Adipocyte (in vitro differentiated cells): ENCODE measurements at regions not wholly inside any gene's neighbourhood (a gene's known extent, or its start where the extent isn't known, plus 50 kb on each side); places are given as distances from the start of the nearest gene placed in this dataset.
"Not testable (repeated sequence)": the region's sequence is repeated elsewhere in the genome, so short reads cannot be mapped to it uniquely, and the experiment has no call there.

Experiments used
- DNase-seq: peaks from one replicate; pipeline ENCODE4 v3.0.0-alpha.2; 2015; ENCODE audit warnings: low read depth
- H3K27me3 ChIP-seq: replicated peaks from 2 replicates; pipeline ENCODE4 v1.7.0; 2013; ENCODE audit warnings: mild to moderate bottlenecking, low read length, moderate library complexity; ENCODE audit not compliant: control insufficient read depth, insufficient read depth
- H3K36me3 ChIP-seq: 2 replicates; pipeline ENCODE4 v1.7.0; 2013; ENCODE audit warnings: low read length, mild to moderate bottlenecking, moderate library complexity; ENCODE audit not compliant: control insufficient read depth, insufficient read depth, severe bottlenecking
- H3K4me1 ChIP-seq: 2 replicates; pipeline ENCODE4 v1.7.0; 2013; ENCODE audit warnings: mild to moderate bottlenecking, low read length, moderate library complexity; ENCODE audit not compliant: control insufficient read depth, insufficient read depth
- H3K4me3 ChIP-seq: 2 replicates; pipeline ENCODE4 v1.7.0; 2013; ENCODE audit warnings: mild to moderate bottlenecking, low read length, moderate library complexity
- H3K9ac ChIP-seq: 2 replicates; pipeline ENCODE4 v1.7.0; 2013; ENCODE audit warnings: mild to moderate bottlenecking, low read length, moderate library complexity
- H3K9me3 ChIP-seq: 2 replicates; pipeline ENCODE4 v1.7.0; 2013; ENCODE audit warnings: mild to moderate bottlenecking, low read length, moderate library complexity; ENCODE audit not compliant: control insufficient read depth

DNA sequence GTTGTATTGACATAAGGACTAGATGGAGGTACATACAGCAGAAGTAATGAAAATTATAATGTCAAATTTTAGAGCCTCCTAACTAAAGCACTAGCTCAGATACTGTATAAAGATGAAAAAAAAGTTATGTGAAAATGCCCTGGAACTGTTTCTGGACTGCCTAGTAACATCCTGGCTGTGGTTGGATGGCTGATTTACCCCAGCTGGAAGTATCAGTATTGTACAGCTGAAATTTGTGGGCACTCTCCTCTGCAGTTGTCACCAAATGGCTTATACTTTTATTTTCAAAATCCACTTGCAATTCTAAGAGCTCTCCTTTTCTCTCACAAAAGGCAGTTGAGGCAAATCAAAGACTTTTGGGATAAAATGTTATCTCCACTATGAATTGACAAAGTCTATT, 239.2 kb downstream of the RPIA start:
- H3K27me3 ChIP-seq = no peaks in the 10 kb centered on the region
- no peaks in the 10 kb centered on the region for H3K4me1 ChIP-seq
- H3K9me3 ChIP-seq = no peaks in the 10 kb centered on the region
- H3K4me3 ChIP-seq = no peak overlapping the region
- no peak overlapping the region for H3K9ac ChIP-seq
- DNase-seq = no peak
- H3K36me3 ChIP-seq = no peaks in the 10 kb centered on the region

DNA sequence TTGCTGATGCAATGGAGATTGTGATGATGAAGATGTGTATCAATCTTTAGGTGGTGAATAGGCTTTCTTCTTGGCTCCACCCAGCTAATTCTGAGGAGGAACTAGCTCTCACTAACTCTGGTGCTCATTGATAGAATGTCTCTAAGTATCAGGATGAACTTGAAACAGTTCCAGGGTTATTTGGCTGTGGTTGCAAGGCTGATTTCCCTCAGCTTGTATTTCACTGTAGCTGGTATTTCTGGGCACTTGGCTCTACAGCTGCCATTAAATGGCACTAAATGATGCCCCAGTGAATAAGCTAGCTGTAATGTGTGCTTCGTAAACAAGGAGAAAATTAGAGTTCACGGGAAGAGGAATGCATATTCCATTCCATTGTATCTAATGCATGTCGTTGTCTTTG, 241.2 kb downstream of the RPIA start:
- no peak for DNase-seq
- Histone ChIP-seq H3K4me1 (no peaks in the 10 kb centered on the region), H3K4me3 (no peak overlapping the region), H3K9me3 (no peaks in the 10 kb centered on the region), H3K36me3 (no peaks in the 10 kb centered on the region), H3K9ac (no peak overlapping the region), H3K27me3 (no peaks in the 10 kb centered on the region)

DNA sequence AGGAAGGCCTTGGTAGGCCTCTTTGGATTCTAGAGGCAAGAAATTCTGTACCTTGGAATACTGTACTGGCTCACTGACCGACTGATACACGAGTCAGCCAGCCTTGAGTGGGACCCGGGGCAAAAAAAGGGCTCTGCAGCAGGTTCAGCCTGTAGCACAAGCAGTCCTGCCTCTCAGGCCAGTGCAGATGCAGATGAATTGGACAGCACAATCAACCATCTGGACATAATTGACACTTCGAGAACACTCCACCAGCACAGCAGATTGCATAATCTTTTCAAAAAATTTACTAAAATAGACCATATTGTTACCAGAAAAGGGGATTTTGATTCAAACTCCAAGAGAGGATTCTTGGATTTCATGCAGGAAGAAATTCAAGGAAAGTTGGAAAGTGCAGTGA, 241.6 kb downstream of the RPIA start:
- H3K9ac ChIP-seq = no peak overlapping the region
- no peaks in the 10 kb centered on the region for H3K36me3 ChIP-seq
- H3K4me1 ChIP-seq = no peaks in the 10 kb centered on the region
- no peaks in the 10 kb centered on the region for H3K27me3 ChIP-seq
- H3K9me3 ChIP-seq = no peaks in the 10 kb centered on the region
- no peak for DNase-seq
- no peak overlapping the region for H3K4me3 ChIP-seq

DNA sequence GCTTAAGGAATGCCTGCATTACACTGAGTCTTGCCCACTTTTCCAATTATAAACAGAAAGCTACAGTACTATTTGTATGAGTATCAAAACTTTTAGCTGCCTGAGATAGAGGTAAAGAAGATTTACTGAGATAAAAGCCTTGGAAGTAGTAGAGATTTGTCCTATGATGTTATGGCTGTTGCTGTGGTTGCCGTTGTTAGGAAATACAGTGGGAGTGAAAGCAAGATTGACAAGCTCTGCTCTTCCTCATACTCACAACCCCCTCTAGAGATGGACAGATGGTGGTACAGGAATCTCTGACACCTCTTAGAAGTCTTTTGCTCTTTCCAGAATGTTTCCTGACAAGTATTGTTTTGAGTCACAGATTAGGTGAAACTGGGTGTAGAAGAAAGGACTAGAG, 242.5 kb downstream of the RPIA start:
- Histone ChIP-seq H3K9me3 (no peaks in the 10 kb centered on the region), H3K36me3 (no peaks in the 10 kb centered on the region), H3K9ac (no peak overlapping the region), H3K4me1 (no peaks in the 10 kb centered on the region), H3K27me3 (no peaks in the 10 kb centered on the region), H3K4me3 (no peak overlapping the region)
- no peak for DNase-seq

DNA sequence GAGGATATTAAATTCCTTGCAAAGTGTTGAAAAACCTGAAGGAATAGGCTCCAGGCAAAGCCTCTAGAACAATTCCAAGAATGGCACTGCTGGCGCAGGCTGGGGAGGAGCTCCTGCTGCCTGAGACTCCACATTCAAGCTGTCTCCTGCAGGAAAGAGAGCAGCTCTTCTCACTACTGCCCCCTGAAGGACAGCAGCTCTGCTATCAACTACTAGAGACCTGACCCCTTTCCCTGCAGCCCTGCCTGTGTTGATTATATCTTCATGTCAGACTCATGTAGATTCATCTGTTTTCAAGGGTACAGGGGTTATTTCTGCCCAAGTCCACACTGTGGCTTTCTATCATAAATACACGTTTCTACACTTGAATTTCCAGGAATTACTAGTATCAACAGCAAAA, 249.7 kb downstream of the RPIA start:
- not testable (repeated sequence) for H3K4me1 ChIP-seq, H3K9ac ChIP-seq, H3K36me3 ChIP-seq, H3K4me3 ChIP-seq, DNase-seq, H3K9me3 ChIP-seq
- H3K27me3 ChIP-seq = peaks cover 14% of the 10 kb centered on the region

DNA sequence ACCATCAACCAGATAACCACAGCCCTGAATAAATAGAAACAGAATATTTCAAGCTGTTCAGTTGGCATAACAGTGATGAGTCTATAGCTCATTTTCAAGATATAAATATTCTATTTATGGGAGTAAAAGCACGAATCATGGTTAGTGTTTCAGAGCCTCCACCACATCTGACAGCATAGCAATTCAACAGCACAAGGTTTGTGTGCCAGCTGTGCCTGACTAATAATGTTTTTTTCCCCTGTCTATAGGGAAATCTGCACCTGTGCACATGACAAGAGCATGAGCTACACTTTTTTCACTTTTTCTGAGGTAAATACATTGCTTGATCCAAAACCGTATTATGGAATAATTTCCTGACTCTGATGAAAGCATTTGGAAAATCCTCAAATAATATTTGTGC, 251.3 kb downstream of the RPIA start:
- H3K36me3 ChIP-seq = no peaks in the 10 kb centered on the region
- H3K27me3 ChIP-seq = peaks cover 24% of the 10 kb centered on the region
- no peaks in the 10 kb centered on the region for H3K4me1 ChIP-seq
- no peak overlapping the region for H3K9ac ChIP-seq
- H3K4me3 ChIP-seq = no peak overlapping the region
- DNase-seq = no peak
- no peaks in the 10 kb centered on the region for H3K9me3 ChIP-seq

DNA sequence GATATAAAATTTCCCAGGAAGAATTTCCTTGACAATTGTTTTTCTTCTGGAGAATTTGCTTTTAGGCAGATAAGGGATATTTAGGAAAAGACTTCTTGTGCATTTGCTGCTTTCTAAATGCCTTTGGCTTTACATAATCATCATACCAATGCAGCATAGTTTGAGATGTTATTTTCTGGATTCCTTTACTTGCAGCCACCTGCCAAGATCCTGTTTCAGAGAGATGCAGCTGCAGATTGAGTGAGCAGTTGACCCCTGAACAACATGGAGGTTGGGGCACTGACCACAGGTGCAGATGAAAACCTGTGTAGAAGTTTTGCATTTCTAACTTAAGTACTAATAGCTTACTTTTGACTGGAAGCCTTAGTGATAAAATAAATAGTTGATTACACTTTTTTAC, 257.9 kb downstream of the RPIA start:
- Histone ChIP-seq H3K4me1 (no peaks in the 10 kb centered on the region), H3K9ac (no peak overlapping the region), H3K9me3 (no peaks in the 10 kb centered on the region), H3K27me3 (peaks cover 42% of the 10 kb centered on the region), H3K36me3 (no peaks in the 10 kb centered on the region), H3K4me3 (no peak overlapping the region)
- no peak for DNase-seq

DNA sequence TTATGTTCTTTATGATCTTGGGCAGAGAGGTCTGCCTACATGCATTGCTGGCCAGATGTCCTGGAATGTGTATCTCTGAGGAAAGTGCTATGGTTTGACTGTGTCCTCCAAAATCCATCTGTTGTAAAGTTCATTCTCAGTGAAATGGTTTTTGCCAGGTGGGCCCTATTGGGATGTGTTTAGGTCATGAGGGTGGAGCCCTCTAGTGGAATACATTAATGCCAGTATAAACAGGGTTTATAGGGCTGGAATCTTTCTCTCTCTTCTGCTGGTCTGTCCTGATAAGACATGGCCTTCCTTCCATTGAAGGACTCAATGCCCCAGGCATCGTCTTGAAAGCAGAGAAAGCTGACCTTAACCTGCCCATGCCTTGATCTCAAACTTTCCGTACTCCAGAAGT, 258.5 kb downstream of the RPIA start:
- Histone ChIP-seq H3K27me3 (peaks cover 42% of the 10 kb centered on the region), H3K9me3 (no peaks in the 10 kb centered on the region), H3K9ac (no peak overlapping the region), H3K4me3 (no peak overlapping the region), H3K36me3 (no peaks in the 10 kb centered on the region), H3K4me1 (no peaks in the 10 kb centered on the region)
- DNase-seq = no peak

DNA sequence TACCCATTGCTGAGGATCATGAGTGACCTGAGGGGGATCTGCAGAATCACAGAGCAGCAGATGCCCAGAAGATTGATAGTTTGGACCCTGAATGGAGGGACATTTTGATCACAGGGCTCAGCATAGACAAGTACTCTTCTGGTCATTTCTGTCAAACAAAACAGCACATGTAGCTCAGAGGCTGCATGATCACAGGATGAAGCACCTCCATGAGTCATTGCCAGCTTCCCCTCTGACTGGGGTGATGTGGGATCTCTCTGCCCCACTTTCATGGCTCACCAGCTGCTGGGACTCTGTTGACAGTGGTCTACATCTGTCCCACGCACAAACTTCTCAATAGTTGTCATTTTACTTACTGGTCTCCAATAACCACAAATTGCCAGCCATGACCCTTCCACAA, 264.1 kb downstream of the RPIA start:
- Histone ChIP-seq H3K9me3 (no peaks in the 10 kb centered on the region), H3K36me3 (no peaks in the 10 kb centered on the region), H3K4me1 (peaks cover 12% of the 10 kb centered on the region), H3K4me3 (no peak overlapping the region), H3K27me3 (peaks cover 29% of the 10 kb centered on the region), H3K9ac (no peak overlapping the region)
- DNase-seq = no peak

DNA sequence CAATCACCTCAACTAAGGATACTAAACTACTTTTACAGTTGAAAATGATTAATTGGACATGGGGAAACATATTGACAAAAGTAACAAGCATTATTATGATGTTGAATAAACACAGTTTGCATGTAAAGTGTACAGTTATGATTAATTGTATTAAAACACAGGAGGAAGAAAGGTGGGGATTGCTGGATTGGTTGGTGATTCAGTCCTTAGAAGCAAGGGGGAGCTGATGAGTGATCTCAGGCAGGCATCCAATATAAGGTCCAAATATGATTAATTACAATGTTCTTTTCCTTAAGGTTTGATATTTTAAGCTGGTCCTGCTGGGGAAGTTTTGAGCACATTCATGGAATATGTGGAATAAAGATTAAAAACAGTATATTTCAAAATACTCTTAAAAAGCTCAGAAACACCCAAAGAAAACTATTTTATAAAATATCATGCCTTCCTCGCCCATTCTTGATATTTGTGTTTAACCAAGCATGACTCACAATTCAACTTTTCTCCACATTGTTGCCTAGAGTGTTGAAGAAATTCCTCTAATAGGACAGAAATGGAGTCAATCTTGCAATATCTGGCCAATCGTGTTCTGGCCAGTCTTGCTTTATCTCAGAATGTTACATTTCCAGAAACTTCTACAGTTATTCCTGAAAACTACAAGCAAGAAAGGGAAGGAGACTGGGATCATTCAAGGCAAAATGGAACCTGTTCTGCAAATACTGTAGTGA, 268.2 kb downstream of the RPIA start:
- DNase-seq = no peak
- H3K4me3 ChIP-seq = no peak overlapping the region
- no peak overlapping the region for H3K9ac ChIP-seq
- H3K36me3 ChIP-seq = no peaks in the 10 kb centered on the region
- H3K9me3 ChIP-seq = no peaks in the 10 kb centered on the region
- H3K27me3 ChIP-seq = peaks cover 19% of the 10 kb centered on the region
- peaks cover 12% of the 10 kb centered on the region for H3K4me1 ChIP-seq

DNA sequence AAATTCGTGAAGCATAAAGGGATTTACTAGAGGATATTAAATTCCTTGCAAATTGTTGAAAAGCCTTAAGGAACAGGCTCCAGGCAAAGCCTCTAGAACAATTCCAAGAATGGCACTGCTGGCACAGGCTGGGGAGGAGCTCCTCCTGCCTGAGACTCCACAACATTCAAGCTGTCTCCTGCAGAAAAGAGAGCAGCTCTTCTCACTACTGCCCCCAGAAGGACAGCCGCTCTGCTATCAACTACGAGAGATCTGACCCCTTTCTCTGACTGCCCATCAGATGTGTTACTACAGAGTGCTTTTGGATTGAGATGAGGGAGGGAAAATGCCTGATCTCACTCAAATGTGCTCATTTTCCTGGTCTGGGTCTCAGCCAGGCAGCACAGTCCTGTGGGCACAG, 269.9 kb downstream of the RPIA start:
- Histone ChIP-seq H3K4me1 (peaks cover 12% of the 10 kb centered on the region), H3K27me3 (peaks cover 13% of the 10 kb centered on the region)
- H3K4me3 ChIP-seq, H3K9ac ChIP-seq, H3K36me3 ChIP-seq, DNase-seq, H3K9me3 ChIP-seq: not testable (repeated sequence)

DNA sequence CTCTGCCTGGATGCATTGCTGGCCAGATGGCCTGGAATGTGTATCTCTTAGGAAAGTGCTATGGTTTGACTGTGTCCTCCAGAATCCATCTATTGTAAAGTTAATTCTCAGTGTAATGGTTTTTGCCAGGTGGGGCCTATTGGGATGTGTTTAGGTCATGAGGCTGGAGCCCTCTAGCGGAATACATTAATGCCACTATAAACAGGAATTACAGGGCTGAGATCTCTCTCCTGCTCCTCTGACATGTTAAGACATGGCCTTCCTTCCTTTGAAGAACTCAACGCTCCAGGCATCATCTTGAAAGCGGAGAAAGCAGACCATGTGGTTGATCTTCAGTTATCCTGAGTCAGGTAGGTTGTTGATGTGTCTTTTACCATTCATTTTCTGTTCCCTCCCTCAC, 276.4 kb downstream of the RPIA start:
- no peaks in the 10 kb centered on the region for H3K36me3 ChIP-seq
- H3K27me3 ChIP-seq = peaks cover 14% of the 10 kb centered on the region
- no peaks in the 10 kb centered on the region for H3K9me3 ChIP-seq
- no peak overlapping the region for H3K9ac ChIP-seq
- no peak overlapping the region for H3K4me3 ChIP-seq
- no peak for DNase-seq
- no peaks in the 10 kb centered on the region for H3K4me1 ChIP-seq
